Calu3 (cell line): ENCODE measurements at regions not wholly inside any gene's neighbourhood (a gene's known extent, or its start where the extent isn't known, plus 50 kb on each side); places are given as distances from the start of the nearest gene placed in this dataset.
"Not testable (repeated sequence)": the region's sequence is repeated elsewhere in the genome, so short reads cannot be mapped to it uniquely, and the experiment has no call there.

Source experiments
- BruUV-seq: library from RNA; stranded (reverse); fragments of 400-500 nt; replicated peaks from 2 replicates; lab custom pipeline; 2021; lab: Mats Ljungman, UMichigan
- CTCF ChIA-PET: fragments of 300-600 bp; sonication (Branson Sonifier 250); formaldehyde crosslinking; loops from one replicate; lab custom pipeline; 2022; ENCODE audit warnings: antibody characterized with exemption; lab: Charles Lee
- DNase-seq: peaks from one replicate; pipeline ENCODE4 v3.0.0; 2022
- H3K27ac Mint-ChIP-seq: one replicate; pipeline ENCODE4 v1.8.0; 2022; ENCODE audit warnings: mixed read lengths; ENCODE audit not compliant: unreplicated experiment
- H3K27me3 Mint-ChIP-seq: one replicate; pipeline ENCODE4 v1.8.0; 2022; ENCODE audit warnings: mixed read lengths; ENCODE audit not compliant: unreplicated experiment
- H3K36me3 Mint-ChIP-seq: one replicate; pipeline ENCODE4 v1.8.0; 2022; ENCODE audit warnings: mild to moderate bottlenecking, moderate library complexity, mixed read lengths; ENCODE audit not compliant: insufficient read depth, unreplicated experiment
- H3K4me1 Mint-ChIP-seq: one replicate; pipeline ENCODE4 v1.8.0; 2022; ENCODE audit warnings: mild to moderate bottlenecking, low read depth, mixed read lengths; ENCODE audit not compliant: unreplicated experiment
- H3K4me3 Mint-ChIP-seq: one replicate; pipeline ENCODE4 v1.8.0; 2022; ENCODE audit warnings: mild to moderate bottlenecking, low read depth, moderate library complexity, mixed read lengths; ENCODE audit not compliant: unreplicated experiment
- H3K9me3 Mint-ChIP-seq: one replicate; pipeline ENCODE4 v1.8.0; 2022; ENCODE audit warnings: low read depth, mixed read lengths; ENCODE audit not compliant: unreplicated experiment
- intact Hi-C: fragments of 100-400 bp; cut with micrococcal nuclease; formaldehyde crosslinking; loops from one replicate; pipeline ENCODE4 v1.10.0; 2022; ENCODE audit not compliant: unreplicated experiment
- TF ChIP-seq, protein P1 (sequence below): fragments of 200-600 bp; IDR thresholded peaks from one replicate; pipeline ENCODE4 v1.8.0; 2022; ENCODE audit warnings: antibody characterized with exemption; ENCODE audit not compliant: unreplicated experiment

DNA sequence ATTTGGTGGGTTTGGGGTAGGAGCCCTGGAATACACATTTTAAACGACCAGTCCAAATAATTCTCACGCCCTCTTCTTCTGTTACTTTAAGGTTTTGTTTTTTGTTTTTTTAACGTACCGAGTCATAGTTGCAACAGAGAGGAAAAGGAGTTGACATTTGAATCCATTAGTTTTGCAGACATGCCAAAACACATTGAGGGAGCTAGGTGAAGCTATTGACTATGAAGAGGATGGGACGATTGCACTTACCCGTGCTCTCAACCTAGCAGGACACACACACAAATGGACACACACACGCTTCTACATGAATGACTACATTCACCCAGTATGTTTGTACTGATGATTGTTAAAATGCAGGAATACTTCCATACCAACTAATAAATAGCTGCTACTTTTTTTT lies 54.3 kb upstream of the CIT start:
- H3K4me3 Mint-ChIP-seq = no peak overlapping the region
- no peaks in the 10 kb centered on the region for H3K36me3 Mint-ChIP-seq
- DNase-seq = no peak
- no peaks in the 10 kb centered on the region for H3K27me3 Mint-ChIP-seq
- CTCF ChIA-PET = no interaction called here
- no peak overlapping the region for H3K27ac Mint-ChIP-seq
- no peaks in the 10 kb centered on the region for H3K4me1 Mint-ChIP-seq
- H3K9me3 Mint-ChIP-seq = no peaks in the 10 kb centered on the region
- TF ChIP-seq, protein P1, sequence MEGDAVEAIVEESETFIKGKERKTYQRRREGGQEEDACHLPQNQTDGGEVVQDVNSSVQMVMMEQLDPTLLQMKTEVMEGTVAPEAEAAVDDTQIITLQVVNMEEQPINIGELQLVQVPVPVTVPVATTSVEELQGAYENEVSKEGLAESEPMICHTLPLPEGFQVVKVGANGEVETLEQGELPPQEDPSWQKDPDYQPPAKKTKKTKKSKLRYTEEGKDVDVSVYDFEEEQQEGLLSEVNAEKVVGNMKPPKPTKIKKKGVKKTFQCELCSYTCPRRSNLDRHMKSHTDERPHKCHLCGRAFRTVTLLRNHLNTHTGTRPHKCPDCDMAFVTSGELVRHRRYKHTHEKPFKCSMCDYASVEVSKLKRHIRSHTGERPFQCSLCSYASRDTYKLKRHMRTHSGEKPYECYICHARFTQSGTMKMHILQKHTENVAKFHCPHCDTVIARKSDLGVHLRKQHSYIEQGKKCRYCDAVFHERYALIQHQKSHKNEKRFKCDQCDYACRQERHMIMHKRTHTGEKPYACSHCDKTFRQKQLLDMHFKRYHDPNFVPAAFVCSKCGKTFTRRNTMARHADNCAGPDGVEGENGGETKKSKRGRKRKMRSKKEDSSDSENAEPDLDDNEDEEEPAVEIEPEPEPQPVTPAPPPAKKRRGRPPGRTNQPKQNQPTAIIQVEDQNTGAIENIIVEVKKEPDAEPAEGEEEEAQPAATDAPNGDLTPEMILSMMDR = no peak
- intact Hi-C loops = loop anchor here (10.0 kb wide), 1 partner anchor 153 kb away; no protein-coding TSS in a partner anchor
- BruUV-seq = no TSS peak

DNA sequence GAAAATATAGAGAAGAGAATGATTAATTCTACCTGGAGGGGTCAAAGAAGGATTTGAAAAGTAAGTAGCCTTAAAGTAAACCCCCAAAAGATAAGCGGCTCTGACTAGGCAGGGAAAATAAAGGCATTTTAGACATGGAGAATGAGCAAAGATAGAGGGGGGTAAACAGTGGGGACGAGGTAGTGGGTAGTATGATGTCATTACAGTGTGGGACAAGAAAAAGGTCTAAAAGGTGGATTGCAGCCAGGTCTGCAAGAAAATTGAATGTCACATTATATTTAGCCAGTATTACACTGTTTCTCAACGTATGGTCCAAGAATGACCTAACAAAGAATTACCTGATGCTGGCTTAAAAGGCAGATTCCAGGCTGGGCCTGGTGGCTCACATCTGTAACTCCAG lies 55.8 kb upstream of the CIT start:
- Mint-ChIP-seq H3K9me3 (no peaks in the 10 kb centered on the region), H3K4me3 (no peak overlapping the region), H3K36me3 (no peaks in the 10 kb centered on the region), H3K27ac (no peak overlapping the region), H3K4me1 (no peaks in the 10 kb centered on the region), H3K27me3 (no peaks in the 10 kb centered on the region)
- intact Hi-C loops = loop anchor here (10.0 kb wide), 1 partner anchor 152 kb away; no protein-coding TSS in a partner anchor
- CTCF ChIA-PET = interaction anchor here (0.7 kb wide), 1 partner anchor 456 kb away, joined by 3 read pairs; no protein-coding TSS in a partner anchor
- no peak for DNase-seq
- no TSS peak for BruUV-seq
- TF ChIP-seq, protein P1 = no peak

DNA sequence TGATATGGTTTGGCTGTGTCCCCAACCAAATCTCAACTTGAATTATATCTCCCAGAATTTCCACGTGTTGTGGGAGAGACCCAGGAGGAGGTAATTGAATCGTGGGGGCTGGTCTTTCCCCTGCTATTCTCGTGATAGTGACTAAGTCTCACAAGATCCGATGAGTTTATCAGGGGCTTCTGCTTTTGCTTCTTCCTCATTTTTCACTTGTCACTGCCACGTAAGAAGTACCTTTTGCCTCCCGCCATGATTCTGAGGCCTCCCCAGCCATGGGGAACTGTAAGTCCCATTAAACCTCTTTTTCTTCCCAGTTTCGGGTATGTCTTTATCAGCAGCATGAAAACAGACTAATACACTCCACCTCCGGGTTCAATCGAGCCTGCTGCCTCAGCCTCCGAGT lies 54.3 kb upstream of the BICDL1 start:
- H3K9me3 Mint-ChIP-seq, H3K27ac Mint-ChIP-seq, H3K36me3 Mint-ChIP-seq, H3K27me3 Mint-ChIP-seq, H3K4me3 Mint-ChIP-seq, DNase-seq, CTCF ChIA-PET, BruUV-seq, H3K4me1 Mint-ChIP-seq: not testable (repeated sequence)
- intact Hi-C loops = loop anchor here (10.0 kb wide), 1 partner anchor 150 kb away; no protein-coding TSS in a partner anchor

DNA sequence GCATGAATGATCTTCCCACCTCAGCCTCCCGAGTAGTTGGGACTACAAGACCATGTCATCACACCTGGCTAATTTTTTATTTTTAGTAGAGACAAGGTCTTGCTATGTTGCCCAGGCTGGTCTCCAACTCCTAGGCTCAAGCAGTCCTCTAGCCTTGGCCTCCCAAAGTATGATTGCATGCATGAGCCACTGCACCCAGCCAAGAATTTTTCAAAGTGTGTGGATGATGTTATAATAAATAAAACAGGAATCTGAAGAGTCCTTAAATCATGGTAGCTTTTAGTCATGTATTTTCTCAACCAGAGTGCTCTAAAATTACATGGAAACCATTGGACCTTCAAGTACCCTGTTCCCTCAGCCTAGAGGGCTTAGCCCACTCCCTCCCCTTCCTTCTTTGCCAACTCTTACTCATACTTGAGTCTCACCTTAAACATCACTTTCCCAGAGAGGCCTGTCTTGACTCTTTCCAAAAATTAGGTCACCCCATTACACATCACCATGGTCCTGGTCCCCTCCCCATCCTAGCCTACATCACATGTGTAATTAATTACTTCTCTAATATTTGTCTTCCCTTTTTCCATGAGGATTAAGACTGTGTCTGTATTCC lies 52.2 kb upstream of the BICDL1 start:
- no peaks in the 10 kb centered on the region for H3K27me3 Mint-ChIP-seq
- H3K27ac Mint-ChIP-seq = no peak overlapping the region
- no peak overlapping the region for H3K4me3 Mint-ChIP-seq
- no TSS peak for BruUV-seq
- intact Hi-C loops = loop anchor here (10.0 kb wide), 1 partner anchor 148 kb away; no protein-coding TSS in a partner anchor
- H3K9me3 Mint-ChIP-seq = no peaks in the 10 kb centered on the region
- TF ChIP-seq, protein P1 = no peak
- no peak for DNase-seq
- no peaks in the 10 kb centered on the region for H3K36me3 Mint-ChIP-seq
- H3K4me1 Mint-ChIP-seq = no peaks in the 10 kb centered on the region
- CTCF ChIA-PET = no interaction called here

DNA sequence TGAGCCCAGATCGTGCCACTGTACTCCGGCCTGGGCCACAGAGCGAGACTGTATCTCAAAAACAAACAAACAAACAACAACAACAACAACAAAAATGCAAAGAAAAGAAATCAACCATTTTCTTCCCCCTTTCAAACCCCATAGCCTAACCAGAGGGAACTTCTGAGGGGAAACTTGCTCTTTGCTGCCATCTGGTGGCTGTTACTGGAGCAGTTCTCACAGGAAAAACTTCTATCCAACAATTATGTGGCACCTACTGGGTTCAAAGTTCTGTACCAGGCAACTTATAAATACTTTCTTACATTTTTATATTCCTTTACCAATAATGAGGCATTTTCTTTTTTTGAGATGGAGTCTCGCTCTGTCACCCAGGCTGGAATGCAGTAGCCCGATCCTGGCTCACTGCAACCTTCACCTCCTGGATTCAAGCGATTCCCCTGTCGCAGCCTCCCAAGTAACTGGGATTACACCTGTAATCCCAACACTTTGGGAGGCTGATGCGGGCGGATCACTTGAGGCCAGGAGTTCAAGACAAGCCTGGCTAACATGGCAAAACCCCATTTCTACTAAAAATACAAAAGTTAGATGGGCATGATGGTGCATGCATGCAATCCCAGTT lies 50.9 kb upstream of the BICDL1 start:
- no peaks in the 10 kb centered on the region for H3K4me1 Mint-ChIP-seq
- CTCF ChIA-PET = interaction anchor here (0.6 to 1.0 kb wide), 3 partner anchors 61 to 179 kb away, joined by 3 read pairs; partner anchors contain the start of gene CIT

More for the DNA sequence above, 50.9 kb upstream of the BICDL1 start:
- Mint-ChIP-seq H3K4me3 (no peak overlapping the region), H3K27me3 (no peaks in the 10 kb centered on the region), H3K27ac (no peak overlapping the region), H3K9me3 (no peaks in the 10 kb centered on the region), H3K36me3 (no peaks in the 10 kb centered on the region)
- intact Hi-C loops = loop anchor here (2.0 to 10.0 kb wide), 3 partner anchors 35 to 147 kb away; partner anchors contain the start of gene CIT
- no TSS peak for BruUV-seq
- DNase-seq = peak; percentile 70
- TF ChIP-seq, protein P1 = peak; percentile 50
